ENCODE measurements at regions not wholly inside any gene's neighbourhood (a gene's known extent, or its start where the extent isn't known, plus 50 kb on each side); places are given as distances from the start of the nearest gene placed in this dataset.

DNA sequence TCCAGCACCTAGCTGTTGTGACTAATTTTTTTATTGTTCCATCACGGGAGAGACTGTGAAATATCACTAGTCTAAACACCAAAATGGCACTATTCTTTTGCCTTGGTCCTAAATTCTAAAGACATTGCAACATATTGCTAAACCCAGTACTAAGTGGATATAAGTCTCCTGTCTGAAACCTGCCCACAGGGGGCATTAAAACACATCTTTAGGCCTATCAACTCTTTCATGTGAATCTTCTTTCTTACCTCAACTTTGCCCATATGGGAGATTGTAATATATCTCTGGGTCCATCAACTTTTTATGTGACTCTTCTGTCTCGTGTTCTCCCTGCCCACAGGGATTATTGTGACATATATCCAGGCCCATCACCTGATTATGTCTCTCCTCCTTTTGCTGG is 317.2 kb downstream of the RPS4Y2 start:
- ATAC-seq = no peak
- Histone ChIP-seq H3K4me1 (no peaks in the 10 kb centered on the region), H3K36me3 (no peaks in the 10 kb centered on the region), H3K9me3 (no peaks in the 10 kb centered on the region), H3K4me3 (no peak overlapping the region), H3K27ac (no peak overlapping the region), H3K27me3 (no peaks in the 10 kb centered on the region)
- no peak for DNase-seq
- intact Hi-C loops (cut with DNase I; ENCODE audit: low total_unique reads) = no loop called here
- TF ChIP-seq CTCF (IDR thresholded peaks at IDR 0.05 in 4 of 5, conservative IDR thresholded peaks at IDR 0.05 in 1 of 5) (no peak), POLR2A (IDR thresholded peaks at IDR 0.05) (no peak)
- in situ Hi-C loops (cut with MboI; ENCODE audit: low sequenced_read_pairs in 4 of 4) = loop anchor here in 1 of 4 donors (25.0 kb wide), 1 partner anchor 89 kb away; no protein-coding TSS in a partner anchor

GRCh38 chrY:21073641-21074260 is 317.8 kb downstream of the RPS4Y2 start:
- H3K36me3 ChIP-seq = no peaks in the 10 kb centered on the region
- no peak overlapping the region for H3K27ac ChIP-seq
- no peak for ATAC-seq
- in situ Hi-C loops (cut with MboI; ENCODE audit: low sequenced_read_pairs in 4 of 4) (loop anchor here in 1 of 4 donors (25.0 kb wide), 1 partner anchor 89 kb away; no protein-coding TSS in a partner anchor), intact Hi-C loops (cut with DNase I; ENCODE audit: low total_unique reads) (no loop called here)
- H3K27me3 ChIP-seq = no peaks in the 10 kb centered on the region
- H3K4me1 ChIP-seq = no peaks in the 10 kb centered on the region
- no peaks in the 10 kb centered on the region for H3K9me3 ChIP-seq
- H3K4me3 ChIP-seq = no peak overlapping the region
- DNase-seq = no peak
- TF ChIP-seq POLR2A (IDR thresholded peaks at IDR 0.05) (no peak), CTCF (IDR thresholded peaks at IDR 0.05 in 4 of 5, conservative IDR thresholded peaks at IDR 0.05 in 1 of 5) (no peak)

DNA sequence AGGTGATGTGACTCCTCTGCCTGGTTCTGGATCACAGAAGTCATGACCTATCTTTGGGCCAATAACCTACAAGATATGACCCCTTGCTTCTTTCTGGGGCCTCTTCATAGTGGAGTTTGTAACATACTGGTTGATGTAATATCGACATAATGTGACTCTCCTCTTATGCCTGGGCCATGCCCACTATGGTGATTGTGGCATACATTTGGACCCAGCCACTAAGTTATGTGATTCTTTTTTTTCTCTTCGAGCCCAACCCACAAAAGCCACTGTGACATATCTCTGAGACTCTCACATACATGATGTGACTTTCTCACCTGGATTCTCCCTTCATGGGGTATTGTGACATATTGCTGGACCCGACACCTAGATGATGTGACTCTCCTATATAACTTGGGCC is 319.8 kb downstream of the RPS4Y2 start:
- no peak for TF ChIP-seq POLR2A (IDR thresholded peaks at IDR 0.05)
- TF ChIP-seq CTCF (IDR thresholded peaks at IDR 0.05 in 4 of 5, conservative IDR thresholded peaks at IDR 0.05 in 1 of 5) = no peak
- no peak for ATAC-seq
- Histone ChIP-seq H3K27me3 (no peaks in the 10 kb centered on the region), H3K36me3 (no peaks in the 10 kb centered on the region), H3K9me3 (no peaks in the 10 kb centered on the region), H3K27ac (no peak overlapping the region), H3K4me3 (no peak overlapping the region), H3K4me1 (no peaks in the 10 kb centered on the region)
- in situ Hi-C loops (cut with MboI; ENCODE audit: low sequenced_read_pairs in 4 of 4) = no loop called here
- intact Hi-C loops (cut with DNase I; ENCODE audit: low total_unique reads) = no loop called here
- DNase-seq = no peak

GRCh38 chrY:21079670-21080069 is 323.8 kb downstream of the RPS4Y2 start:
- intact Hi-C loops (cut with DNase I; ENCODE audit: low total_unique reads) (no loop called here), in situ Hi-C loops (cut with MboI; ENCODE audit: low sequenced_read_pairs in 4 of 4) (no loop called here)
- DNase-seq (no peak), ATAC-seq (no peak)
- Histone ChIP-seq H3K36me3 (no peaks in the 10 kb centered on the region), H3K9me3 (no peaks in the 10 kb centered on the region), H3K27me3 (no peaks in the 10 kb centered on the region), H3K4me1 (no peaks in the 10 kb centered on the region), H3K4me3 (no peak overlapping the region), H3K27ac (no peak overlapping the region)
- TF ChIP-seq CTCF (IDR thresholded peaks at IDR 0.05 in 4 of 5, conservative IDR thresholded peaks at IDR 0.05 in 1 of 5) (no peak), POLR2A (IDR thresholded peaks at IDR 0.05) (no peak)
